Stimulated activated CD4-positive, alpha-beta T cell treated with anti-CD3 and anti-CD28 coated beads, Interleukin-2, amount 100 ng/mL, for 24 hours (primary cell): ENCODE measurements at regions not wholly inside any gene's neighbourhood (a gene's known extent, or its start where the extent isn't known, plus 50 kb on each side); places are given as distances from the start of the nearest gene placed in this dataset.

Experiments used
- DNase-seq, 2 donors: peaks; one replicate each; pipeline ENCODE4 v3.0.0-alpha.2; 2020

DNA sequence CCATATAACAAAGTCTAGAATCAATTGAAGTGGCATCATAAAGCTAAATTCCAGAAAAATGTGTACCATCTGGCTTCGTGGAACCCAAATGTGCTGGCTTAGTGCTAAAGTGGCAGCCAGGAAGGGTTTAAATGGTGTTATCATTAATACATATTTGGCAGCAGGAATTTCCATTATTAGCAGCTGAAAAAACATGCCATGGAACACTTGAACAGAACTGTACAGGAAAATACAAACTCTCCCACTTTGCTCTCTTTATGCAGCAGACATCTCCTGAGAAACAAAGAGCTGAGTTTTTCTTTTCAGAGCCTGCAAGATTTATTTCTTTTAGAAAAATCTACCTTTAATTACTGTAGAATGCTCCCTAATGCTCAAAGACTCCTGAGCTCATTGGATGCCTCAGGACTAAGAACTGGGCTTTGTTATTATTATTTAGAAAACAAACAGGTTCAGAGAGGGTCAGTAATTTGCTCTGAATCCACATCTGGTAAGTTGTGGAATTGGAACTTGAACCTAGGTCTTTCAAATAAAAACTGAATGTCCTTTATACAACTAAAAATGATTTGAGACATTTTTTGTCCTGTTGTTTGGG, 179.0 kb downstream of the LACC1 start:
- no peak for DNase-seq

GRCh38 chr13:44061876-44062275, 182.2 kb downstream of the LACC1 start:
- no peak for DNase-seq

- DNase-seq, result no peak
Measured at GRCh38 chr13:44063467-44063866, 183.8 kb downstream of the LACC1 start.

DNA sequence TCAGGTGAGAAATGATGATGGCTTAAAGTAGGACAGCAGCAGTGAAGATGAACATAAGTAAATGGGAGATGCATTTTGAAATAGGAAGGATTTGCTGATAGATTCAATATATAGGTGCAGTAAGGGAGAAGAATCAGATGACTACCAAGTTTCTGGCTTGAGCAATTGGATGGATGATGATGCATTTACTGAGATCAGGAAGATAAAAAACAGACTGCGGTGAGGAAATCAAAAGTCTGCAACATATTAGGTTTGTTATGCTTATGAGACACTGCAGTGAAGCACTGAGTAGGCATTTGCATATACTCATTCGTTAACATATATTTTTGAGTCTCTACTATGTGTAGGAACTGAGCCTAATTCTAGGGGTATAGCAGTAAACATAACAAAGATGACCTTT, 184.2 kb downstream of the LACC1 start:
- no peak for DNase-seq

GRCh38 chr13:44064357-44064756, 184.7 kb downstream of the LACC1 start:
- DNase-seq, result no peak

DNA sequence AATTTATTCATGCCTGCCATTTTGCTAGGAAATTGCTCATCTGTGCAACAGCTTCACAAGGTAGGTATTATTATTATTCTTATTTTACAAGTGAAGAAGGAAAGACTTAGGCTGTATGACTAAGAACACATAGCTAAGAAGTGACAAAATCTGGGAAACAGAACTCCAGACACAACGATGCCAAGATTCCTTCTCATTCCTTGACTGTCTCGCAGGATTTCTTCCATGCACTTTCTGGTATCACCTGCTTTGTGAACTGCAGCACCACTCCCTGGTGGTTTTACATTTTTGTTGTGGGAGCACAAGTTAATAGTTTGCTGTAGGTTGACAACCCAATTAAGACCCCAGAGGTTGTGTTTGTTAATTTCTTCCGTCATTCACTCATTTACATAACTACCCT, 188.5 kb downstream of the LACC1 start:
- DNase-seq, result no peak

DNA sequence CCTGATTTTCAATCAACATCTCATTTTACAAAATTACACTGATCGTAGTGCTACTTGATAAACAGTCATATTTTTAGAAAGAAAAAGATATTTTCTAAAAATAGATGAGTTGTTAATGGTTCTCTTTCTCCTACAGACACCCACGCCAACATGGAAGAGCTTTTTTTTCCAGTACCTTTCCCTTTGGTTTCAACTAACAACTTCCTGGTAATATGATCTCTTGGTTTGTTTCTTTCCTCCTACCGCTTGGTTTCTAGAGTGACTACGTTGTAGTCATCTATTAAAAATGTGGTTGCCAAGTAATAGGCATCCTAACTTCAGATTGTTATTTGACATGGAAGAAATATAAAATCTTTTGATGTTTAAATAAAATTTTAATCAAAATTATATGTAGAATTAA, 189.0 kb downstream of the LACC1 start:
- no peak for DNase-seq

DNA sequence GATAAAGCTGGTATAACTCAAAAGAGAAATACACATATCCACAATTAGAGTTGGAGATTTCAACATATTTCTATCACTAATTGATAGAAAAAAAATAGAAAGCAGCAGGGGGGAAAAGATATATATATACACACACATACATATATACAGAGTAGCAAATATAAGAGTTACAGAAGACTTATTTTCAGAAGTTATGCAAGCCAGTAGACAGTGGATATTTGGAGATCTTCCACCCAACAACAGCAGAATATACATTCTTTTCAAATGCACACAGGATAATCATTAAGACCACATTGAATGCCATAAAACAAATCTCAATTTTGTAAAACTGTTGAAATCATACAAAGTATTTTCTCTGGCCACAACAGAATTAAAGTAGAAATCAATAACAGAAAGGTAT, 192.8 kb downstream of the LACC1 start:
- DNase-seq, result no peak

DNA sequence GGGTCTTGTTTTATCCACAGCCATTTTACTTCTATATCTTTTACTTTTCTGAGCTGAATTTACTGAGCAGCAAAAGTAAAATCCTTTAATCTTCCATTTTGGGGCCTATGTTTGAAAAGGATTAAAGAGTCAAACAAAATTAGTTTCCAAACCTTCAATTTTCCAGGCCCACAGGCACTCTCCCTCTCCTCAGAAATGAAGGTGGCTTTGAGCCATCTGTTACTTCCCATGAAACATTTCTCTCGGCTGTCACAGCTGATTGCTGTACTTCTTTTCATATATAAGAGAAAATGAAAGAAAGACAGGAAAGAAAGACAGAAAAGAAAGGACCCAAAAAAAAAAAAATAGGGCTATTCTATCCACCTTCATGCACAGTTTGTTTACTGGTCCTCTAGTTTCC, 194.9 kb downstream of the LACC1 start:
- DNase-seq, result no peak

GRCh38 chr13:44075113-44075512, 195.4 kb downstream of the LACC1 start:
- DNase-seq, result no peak

- DNase-seq, result no peak
Measured at GRCh38 chr13:44078806-44079376, 199.2 kb downstream of the LACC1 start.

DNA sequence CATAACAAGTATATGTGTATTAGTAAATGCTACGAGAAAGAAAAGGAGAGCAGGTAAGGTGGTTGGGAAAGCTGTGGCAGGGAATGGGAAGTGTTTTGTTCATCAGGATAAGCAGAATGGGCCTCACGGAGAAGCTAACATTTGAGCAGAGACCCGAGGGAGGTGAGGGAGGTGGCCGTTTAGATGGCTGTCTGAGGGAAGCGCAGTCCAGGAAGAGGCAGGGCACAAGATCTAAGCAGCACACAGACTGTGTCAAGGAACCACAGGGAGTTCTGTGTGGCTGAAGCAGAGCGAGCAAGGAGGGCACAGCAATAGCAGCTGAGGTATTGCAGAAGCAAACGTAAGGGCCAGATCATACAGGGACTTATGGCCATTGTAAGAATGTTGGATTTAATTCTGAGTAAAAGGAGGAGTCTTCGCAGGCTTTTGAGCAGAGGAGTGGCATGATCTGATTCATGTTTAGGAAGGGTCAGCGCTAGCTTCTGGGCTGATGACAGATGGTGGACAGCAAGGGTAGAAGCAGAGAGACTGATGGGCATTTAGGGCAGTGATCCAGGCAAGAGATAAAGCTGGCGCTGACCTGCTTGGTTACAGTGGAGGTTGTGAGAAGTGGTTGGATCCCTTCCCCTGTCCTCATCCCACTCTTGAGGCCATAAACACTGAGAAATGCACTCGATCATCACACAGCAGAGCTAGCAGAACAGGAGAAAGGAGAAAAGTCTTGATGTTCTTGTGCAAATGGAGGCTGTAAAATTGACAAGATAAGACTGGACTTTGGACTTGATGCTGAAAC, 199.9 kb downstream of the LACC1 start:
- DNase-seq, result no peak

GRCh38 chr13:44084146-44084545, 204.4 kb downstream of the LACC1 start:
- DNase-seq, result no peak

DNA sequence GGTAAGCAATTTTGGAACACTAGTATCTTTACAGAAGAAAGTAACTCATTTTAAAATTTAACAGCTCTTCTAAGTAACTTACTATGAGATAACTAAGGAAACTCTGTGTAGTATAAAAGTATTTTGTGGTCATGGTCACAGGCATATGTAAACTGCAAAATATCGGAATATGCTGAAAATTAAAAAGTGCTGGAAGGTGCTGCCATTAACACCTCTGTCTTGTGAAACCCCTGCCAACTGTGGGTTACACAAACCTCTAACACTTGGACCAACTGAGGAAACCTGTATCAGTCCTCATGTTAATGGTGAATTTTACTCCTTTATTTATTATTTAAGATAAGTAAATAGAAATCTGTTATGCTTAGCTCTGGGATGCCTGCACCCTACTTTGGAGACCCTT, 206.7 kb downstream of the LACC1 start:
- DNase-seq, result no peak

GRCh38 chr13:44088411-44088810, 208.7 kb downstream of the LACC1 start:
- DNase-seq, result no peak

- no peak for DNase-seq
Measured at GRCh38 chr13:44088991-44089413, 209.3 kb downstream of the LACC1 start.

DNA sequence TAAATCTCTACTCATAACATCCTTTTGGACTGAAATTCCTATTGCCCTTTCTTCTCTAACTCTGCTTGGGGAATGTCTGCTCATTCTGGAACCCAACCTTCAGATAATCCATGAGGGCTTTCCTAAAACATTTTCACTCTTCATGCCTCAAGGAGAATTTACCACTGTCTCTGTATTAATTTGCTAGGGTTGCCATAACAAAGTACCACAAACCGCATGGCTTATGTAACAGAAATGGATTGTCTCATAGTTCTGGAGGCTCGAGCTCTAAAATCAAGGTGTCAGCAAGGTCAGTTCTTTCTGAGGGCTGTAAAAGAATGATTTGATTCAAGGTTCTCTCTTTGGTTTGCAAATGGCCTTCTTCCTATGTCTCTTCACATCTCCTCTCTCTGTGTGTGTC, 209.7 kb downstream of the LACC1 start:
- DNase-seq, result no peak

DNA sequence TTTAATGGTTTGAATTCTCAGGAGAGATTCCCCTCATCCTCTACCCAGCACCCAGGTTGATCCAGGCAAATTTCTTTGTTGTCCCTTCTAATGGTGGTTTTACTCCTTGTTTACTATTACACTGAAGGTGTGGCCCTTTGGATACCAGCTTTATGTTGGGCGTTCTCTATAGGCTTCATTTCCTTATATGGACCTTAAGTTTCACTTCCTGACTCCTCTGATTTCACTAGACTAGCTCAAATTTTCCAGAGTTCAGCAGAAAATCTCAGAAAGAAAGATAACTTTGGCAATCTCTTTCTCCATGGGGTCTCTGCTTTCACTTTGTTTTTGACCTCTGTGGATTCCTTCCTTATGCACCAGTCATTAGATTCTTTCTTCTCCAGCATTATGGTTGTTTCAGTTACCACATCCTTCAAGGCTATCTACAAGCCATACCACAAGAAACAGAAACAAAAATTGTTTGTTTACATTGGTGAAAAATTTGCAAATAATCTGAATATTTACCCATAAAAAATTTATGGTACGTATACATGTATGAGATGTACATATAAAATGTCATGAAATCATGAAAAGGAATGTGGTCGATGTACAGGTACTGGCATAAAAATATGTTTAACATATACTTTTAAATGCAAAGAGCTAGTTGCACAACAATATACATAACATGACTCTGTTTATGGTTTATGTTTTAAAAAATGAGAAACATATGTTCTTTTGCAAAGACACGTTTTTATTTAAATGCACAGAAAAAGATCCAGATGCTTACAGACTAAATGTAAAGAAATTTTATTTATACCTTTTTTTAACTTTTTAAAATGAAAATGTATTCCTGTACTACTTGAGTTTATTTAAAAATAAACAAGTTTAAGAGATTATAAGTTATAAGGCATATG, 212.6 kb downstream of the LACC1 start:
- no peak for DNase-seq

DNA sequence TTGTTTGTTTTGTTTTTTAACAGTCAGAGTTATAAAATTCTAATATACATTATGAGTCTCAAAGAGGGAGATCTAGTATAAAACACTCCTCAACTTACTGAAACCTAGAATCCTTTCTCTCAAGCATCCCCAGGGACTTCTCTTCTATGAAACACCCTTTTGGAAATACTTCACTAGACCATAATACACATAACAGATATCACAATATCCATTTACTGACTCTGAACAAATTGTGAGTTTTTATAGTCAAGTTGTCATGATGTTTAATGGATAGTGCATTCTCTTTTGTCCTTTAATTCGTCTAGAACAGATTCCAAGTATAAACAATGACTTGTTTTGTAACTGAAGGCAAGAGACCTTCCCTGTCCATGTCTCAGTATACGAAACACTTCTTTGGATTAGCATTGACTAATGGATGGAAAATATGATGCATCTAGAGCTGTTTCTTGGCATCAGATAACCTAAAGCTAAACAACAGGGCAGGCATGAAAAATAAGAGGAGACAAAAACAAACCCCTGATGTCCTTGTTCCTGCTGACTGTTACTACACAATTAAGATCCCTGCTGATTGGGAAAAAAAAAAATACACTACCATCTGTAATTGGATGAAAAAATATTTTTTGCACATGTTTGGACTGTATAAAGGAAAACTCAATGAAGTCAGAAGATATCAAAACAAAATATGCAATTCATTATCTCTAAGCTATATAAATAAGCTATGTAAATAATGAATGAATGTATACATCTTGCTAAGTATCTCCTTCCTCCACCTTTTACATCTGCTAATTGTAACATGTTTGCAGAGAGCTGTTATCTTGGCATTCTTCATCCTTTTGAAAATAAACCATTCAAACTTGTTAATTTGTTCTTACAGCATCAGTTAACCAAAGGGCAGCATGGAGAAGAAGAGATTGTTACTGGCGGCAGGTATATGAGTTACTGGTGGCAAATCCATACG, 214.2 kb downstream of the LACC1 start:
- DNase-seq, result no peak

- DNase-seq, result no peak
Measured at GRCh38 chr13:44096901-44097300, 217.2 kb downstream of the LACC1 start.

- DNase-seq, result no peak
Measured at GRCh38 chr13:44098559-44098958, 218.9 kb downstream of the LACC1 start.
